ENCODE measurements at regions not wholly inside any gene's neighbourhood (a gene's known extent, or its start where the extent isn't known, plus 50 kb on each side); places are given as distances from the start of the nearest gene placed in this dataset.

DNA sequence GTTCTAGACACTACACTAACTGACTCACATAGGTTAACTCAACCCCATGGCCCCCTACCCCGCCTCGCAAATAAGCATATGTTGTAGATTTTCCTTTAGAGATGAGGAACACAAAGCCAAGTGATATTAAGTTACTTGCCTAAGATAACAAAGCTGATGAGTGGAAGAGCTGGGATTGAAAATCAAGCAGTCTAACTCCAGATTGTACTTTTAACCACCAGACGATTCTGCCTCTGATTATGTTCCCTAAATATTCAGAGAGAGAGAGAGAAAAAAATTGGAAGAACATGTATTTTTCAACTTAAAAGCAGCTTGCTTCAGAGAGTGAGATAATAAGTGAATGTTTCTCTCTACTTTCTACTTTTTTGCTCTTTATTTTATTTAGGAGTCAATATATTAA, 66.9 kb upstream of the THBS1 start:
- TF ChIP-seq, protein P1, sequence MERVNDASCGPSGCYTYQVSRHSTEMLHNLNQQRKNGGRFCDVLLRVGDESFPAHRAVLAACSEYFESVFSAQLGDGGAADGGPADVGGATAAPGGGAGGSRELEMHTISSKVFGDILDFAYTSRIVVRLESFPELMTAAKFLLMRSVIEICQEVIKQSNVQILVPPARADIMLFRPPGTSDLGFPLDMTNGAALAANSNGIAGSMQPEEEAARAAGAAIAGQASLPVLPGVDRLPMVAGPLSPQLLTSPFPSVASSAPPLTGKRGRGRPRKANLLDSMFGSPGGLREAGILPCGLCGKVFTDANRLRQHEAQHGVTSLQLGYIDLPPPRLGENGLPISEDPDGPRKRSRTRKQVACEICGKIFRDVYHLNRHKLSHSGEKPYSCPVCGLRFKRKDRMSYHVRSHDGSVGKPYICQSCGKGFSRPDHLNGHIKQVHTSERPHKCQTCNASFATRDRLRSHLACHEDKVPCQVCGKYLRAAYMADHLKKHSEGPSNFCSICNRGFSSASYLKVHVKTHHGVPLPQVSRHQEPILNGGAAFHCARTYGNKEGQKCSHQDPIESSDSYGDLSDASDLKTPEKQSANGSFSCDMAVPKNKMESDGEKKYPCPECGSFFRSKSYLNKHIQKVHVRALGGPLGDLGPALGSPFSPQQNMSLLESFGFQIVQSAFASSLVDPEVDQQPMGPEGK (CRISPR knock-in tag; IDR thresholded peaks at IDR 0.05; ENCODE audit: borderline replicate concordance) = no peak
- TF ChIP-seq ZNF8 (CRISPR knock-in tag; IDR thresholded peaks at IDR 0.05) (no peak), TOX (CRISPR knock-in tag; IDR thresholded peaks at IDR 0.05; ENCODE audit: borderline replicate concordance) (no peak), SNAI2 (CRISPR knock-in tag; IDR thresholded peaks at IDR 0.05) (no peak), GLIS3 (CRISPR knock-in tag; IDR thresholded peaks at IDR 0.05) (no peak), ESRRG (CRISPR knock-in tag; IDR thresholded peaks at IDR 0.05) (no peak), ZFP3 (CRISPR knock-in tag; IDR thresholded peaks at IDR 0.05) (no peak), ZC3H10 (CRISPR knock-in tag; IDR thresholded peaks at IDR 0.05) (no peak)
- TF ChIP-seq, protein P2, sequence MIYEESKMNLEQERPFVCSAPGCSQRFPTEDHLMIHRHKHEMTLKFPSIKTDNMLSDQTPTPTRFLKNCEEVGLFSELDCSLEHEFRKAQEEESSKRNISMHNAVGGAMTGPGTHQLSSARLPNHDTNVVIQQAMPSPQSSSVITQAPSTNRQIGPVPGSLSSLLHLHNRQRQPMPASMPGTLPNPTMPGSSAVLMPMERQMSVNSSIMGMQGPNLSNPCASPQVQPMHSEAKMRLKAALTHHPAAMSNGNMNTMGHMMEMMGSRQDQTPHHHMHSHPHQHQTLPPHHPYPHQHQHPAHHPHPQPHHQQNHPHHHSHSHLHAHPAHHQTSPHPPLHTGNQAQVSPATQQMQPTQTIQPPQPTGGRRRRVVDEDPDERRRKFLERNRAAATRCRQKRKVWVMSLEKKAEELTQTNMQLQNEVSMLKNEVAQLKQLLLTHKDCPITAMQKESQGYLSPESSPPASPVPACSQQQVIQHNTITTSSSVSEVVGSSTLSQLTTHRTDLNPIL (CRISPR knock-in tag; IDR thresholded peaks at IDR 0.05; ENCODE audit: low read depth) = no peak
